C4-2B (cell line): ENCODE measurements at regions not wholly inside any gene's neighbourhood (a gene's known extent, or its start where the extent isn't known, plus 50 kb on each side); places are given as distances from the start of the nearest gene placed in this dataset.

ENCODE experiments used
- ZFX ChIP-seq: fragments of 450-650 bp; IDR thresholded peaks from 2 replicates; pipeline ENCODE4 v1.6.1; 2017
- TF ChIP-seq, protein P1 (sequence below): fragments of 450-650 bp; conservative IDR thresholded peaks from 2 replicates; pipeline ENCODE4 v1.5.1; 2017; ENCODE audit warnings: mild to moderate bottlenecking

GRCh38 chr11:126134461-126135155 lies 71.9 kb upstream of the CDON start:
- TF ChIP-seq, protein P1, sequence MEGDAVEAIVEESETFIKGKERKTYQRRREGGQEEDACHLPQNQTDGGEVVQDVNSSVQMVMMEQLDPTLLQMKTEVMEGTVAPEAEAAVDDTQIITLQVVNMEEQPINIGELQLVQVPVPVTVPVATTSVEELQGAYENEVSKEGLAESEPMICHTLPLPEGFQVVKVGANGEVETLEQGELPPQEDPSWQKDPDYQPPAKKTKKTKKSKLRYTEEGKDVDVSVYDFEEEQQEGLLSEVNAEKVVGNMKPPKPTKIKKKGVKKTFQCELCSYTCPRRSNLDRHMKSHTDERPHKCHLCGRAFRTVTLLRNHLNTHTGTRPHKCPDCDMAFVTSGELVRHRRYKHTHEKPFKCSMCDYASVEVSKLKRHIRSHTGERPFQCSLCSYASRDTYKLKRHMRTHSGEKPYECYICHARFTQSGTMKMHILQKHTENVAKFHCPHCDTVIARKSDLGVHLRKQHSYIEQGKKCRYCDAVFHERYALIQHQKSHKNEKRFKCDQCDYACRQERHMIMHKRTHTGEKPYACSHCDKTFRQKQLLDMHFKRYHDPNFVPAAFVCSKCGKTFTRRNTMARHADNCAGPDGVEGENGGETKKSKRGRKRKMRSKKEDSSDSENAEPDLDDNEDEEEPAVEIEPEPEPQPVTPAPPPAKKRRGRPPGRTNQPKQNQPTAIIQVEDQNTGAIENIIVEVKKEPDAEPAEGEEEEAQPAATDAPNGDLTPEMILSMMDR: no peak
- no peak for TF ChIP-seq ZFX
